HEK293 (cell line): ENCODE measurements at regions not wholly inside any gene's neighbourhood (a gene's known extent, or its start where the extent isn't known, plus 50 kb on each side); places are given as distances from the start of the nearest gene placed in this dataset.

Experiments
- CTCF ChIA-PET: fragments of 350-600 bp; formaldehyde crosslinking; extraction: SDS; loops from one replicate; lab custom pipeline; 2021; ENCODE audit warnings: antibody characterized with exemption; lab: Yijun Ruan, JAX
- POLR2A ChIA-PET: fragments of 300-600 bp; formaldehyde crosslinking; extraction: SDS; loops from one replicate; lab custom pipeline; 2020; ENCODE audit warnings: antibody characterized with exemption, inconsistent platforms; lab: Yijun Ruan, JAX
- H3K27ac ChIP-seq: fragments of 200-500 bp; sonication (Bioruptor generic); 2 replicates; pipeline ENCODE4 v1.5.1; 2014; ENCODE audit warnings: low read depth, low read length, control low read depth, inconsistent platforms; ENCODE audit errors: extremely low read depth
- H3K36me3 ChIP-seq, 2 experiments: fragments of 200-500 bp in 1 of 2; sonication (Bioruptor generic) in 1 of 2; 1 replicate in 1 of 2; 2 replicates in 1 of 2; pipeline ENCODE4 v1.5.1; 2014 to 2017; ENCODE audit warnings: inconsistent platforms in 2 of 2, low read length in 2 of 2; ENCODE audit not compliant: control insufficient read depth in 2 of 2, insufficient read depth in 1 of 2
- H3K4me1 ChIP-seq: fragments of 200-500 bp; sonication (Bioruptor generic); 2 replicates; pipeline ENCODE4 v1.5.1; 2014; ENCODE audit warnings: mild to moderate bottlenecking, low read length, inconsistent platforms; ENCODE audit not compliant: control insufficient read depth, insufficient read depth
- H3K4me3 ChIP-seq: 2 replicates; pipeline ENCODE4 v1.5.1; 2011; ENCODE audit warnings: low read depth, mild to moderate bottlenecking, control low read depth, low read length, moderate library complexity
- H3K9me3 ChIP-seq: fragments of 200-500 bp; sonication (Bioruptor generic); 2 replicates; pipeline ENCODE4 v1.5.1; 2014; ENCODE audit warnings: low read depth, low read length, inconsistent platforms; ENCODE audit not compliant: control insufficient read depth, insufficient read depth
- KLF10 ChIP-seq: fragments of 450-650 bp; IDR thresholded peaks from 2 replicates; pipeline ENCODE4 v1.5.1; 2018; ENCODE audit warnings: missing biosample characterization, mild to moderate bottlenecking, missing genetic modification characterization
- MEIS1 ChIP-seq: sonication (generic); formaldehyde crosslinking; IDR thresholded peaks from 2 replicates; pipeline ENCODE4 v1.8.1; 2022; ENCODE audit warnings: missing genetic modification reagents, mild to moderate bottlenecking, borderline replicate concordance
- OVOL3 ChIP-seq: fragments of 450-650 bp; formaldehyde crosslinking; IDR thresholded peaks from 2 replicates; pipeline ENCODE4 v1.5.1; 2016; ENCODE audit warnings: missing biosample characterization, missing genetic modification characterization
- SP3 ChIP-seq: fragments of 450-650 bp; formaldehyde crosslinking; IDR thresholded peaks from 2 replicates; pipeline ENCODE4 v1.5.1; 2016; ENCODE audit warnings: missing biosample characterization, missing genetic modification characterization
- ZBTB21 ChIP-seq: fragments of 450-650 bp; formaldehyde crosslinking; IDR thresholded peaks from 2 replicates; pipeline ENCODE4 v1.5.1; 2017; ENCODE audit warnings: missing biosample characterization, missing genetic modification characterization
- ZBTB49 ChIP-seq: fragments of 450-650 bp; formaldehyde crosslinking; IDR thresholded peaks from 2 replicates; pipeline ENCODE4 v1.5.1; 2016; ENCODE audit warnings: missing biosample characterization, missing genetic modification characterization, low read depth
- ZEB2 ChIP-seq: fragments of 450-650 bp; formaldehyde crosslinking; IDR thresholded peaks from 2 replicates; pipeline ENCODE4 v1.5.1; 2016; ENCODE audit warnings: missing biosample characterization, missing genetic modification characterization
- ZFP41 ChIP-seq: fragments of 450-650 bp; formaldehyde crosslinking; IDR thresholded peaks from 2 replicates; pipeline ENCODE4 v1.5.1; 2016; ENCODE audit warnings: missing biosample characterization, missing genetic modification characterization, borderline replicate concordance
- ZNF112 ChIP-seq: fragments of 450-650 bp; formaldehyde crosslinking; IDR thresholded peaks from 2 replicates; pipeline ENCODE4 v1.5.0; 2017; ENCODE audit warnings: missing biosample characterization, missing genetic modification characterization
- ZNF114 ChIP-seq: fragments of 450-650 bp; formaldehyde crosslinking; IDR thresholded peaks from 2 replicates; pipeline ENCODE4 v1.5.0; 2017; ENCODE audit warnings: missing biosample characterization, missing genetic modification characterization
- ZNF324 ChIP-seq: fragments of 450-650 bp; formaldehyde crosslinking; IDR thresholded peaks from 2 replicates; pipeline ENCODE4 v1.5.1; 2016; ENCODE audit warnings: missing biosample characterization, missing genetic modification characterization
- ZNF394 ChIP-seq: fragments of 450-650 bp; formaldehyde crosslinking; IDR thresholded peaks from 2 replicates; pipeline ENCODE4 v1.5.1; 2016; ENCODE audit warnings: missing biosample characterization, missing genetic modification characterization, mild to moderate bottlenecking, moderate library complexity, borderline replicate concordance
- ZNF48 ChIP-seq: fragments of 450-650 bp; formaldehyde crosslinking; IDR thresholded peaks from 2 replicates; pipeline ENCODE4 v1.5.1; 2016; ENCODE audit warnings: missing biosample characterization, missing genetic modification characterization
- ZNF768 ChIP-seq: fragments of 450-650 bp; formaldehyde crosslinking; IDR thresholded peaks from 2 replicates; pipeline ENCODE4 v1.5.1; 2018; ENCODE audit warnings: missing biosample characterization, mild to moderate bottlenecking, missing genetic modification characterization
- ZNF830 ChIP-seq: fragments of 450-650 bp; IDR thresholded peaks from 2 replicates; pipeline ENCODE4 v1.5.0; 2018; ENCODE audit warnings: missing biosample characterization, missing genetic modification characterization, low read depth, mild to moderate bottlenecking, moderate library complexity
- TF ChIP-seq, protein P1 (sequence below): fragments of 450-650 bp; formaldehyde crosslinking; IDR thresholded peaks from 2 replicates; pipeline ENCODE4 v1.5.1; 2017; ENCODE audit warnings: missing biosample characterization, mild to moderate bottlenecking, missing genetic modification characterization, moderate library complexity
- TF ChIP-seq, protein P2 (sequence below): fragments of 450-650 bp; IDR thresholded peaks from 2 replicates; pipeline ENCODE4 v1.5.1; 2018; ENCODE audit warnings: missing biosample characterization, mild to moderate bottlenecking, missing genetic modification characterization
- TF ChIP-seq, protein P3 (sequence below): IDR thresholded peaks from 2 replicates; pipeline ENCODE4 v1.6.1; 2011; ENCODE audit warnings: mild to moderate bottlenecking, low read depth, low read length, borderline replicate concordance

DNA sequence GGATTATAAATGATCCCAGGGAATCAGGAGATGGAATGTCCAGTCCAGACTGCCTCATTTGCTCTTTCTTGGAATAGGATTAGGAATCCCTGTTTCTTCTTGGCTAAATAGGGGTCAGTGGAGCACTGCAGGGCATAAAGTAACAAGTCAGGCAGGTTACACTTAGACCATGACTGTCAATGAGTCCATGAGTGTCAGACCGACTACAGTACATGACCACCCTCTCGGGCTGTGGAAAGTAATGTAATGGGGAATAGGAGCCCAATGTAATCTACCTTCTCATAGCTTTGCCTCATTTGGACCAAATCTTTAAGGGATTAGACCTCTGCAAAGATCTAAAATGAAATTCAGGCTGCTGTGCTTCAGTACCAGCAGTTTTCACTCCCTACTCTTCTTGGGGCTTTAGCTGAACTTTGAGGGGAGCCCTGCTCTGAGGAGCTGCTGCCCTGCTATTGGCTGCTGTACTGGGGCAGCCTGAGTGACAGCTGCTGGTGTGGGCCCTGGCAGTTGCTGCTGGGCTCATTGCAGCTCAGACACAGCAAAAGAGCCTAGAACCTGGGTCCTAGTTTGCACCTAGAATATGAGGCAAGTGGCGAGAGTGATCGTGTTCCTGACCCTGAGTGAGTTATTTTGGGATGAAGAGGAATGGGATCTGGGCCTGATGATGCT is 62.2 kb upstream of the OR4E1 start (continued):
- TF ChIP-seq ZNF830 (tag by site-specific recombination) (no peak), OVOL3 (no peak)

GRCh38 chr14:21735200-21735599 is 61.6 kb upstream of the OR4E1 start:
- CTCF ChIA-PET: interaction anchor here (0.6 to 7.3 kb wide), 14 partner anchors 9 to 422 kb away, joined by 3 to 76 read pairs (median 4); no protein-coding TSS in a partner anchor
- POLR2A ChIA-PET: no interaction called here
- H3K27ac ChIP-seq: no peak overlapping the region
- no peaks in the 10 kb centered on the region for H3K36me3 ChIP-seq
- no peak overlapping the region for H3K4me3 ChIP-seq
- no peaks in the 10 kb centered on the region for H3K4me1 ChIP-seq
- TF ChIP-seq, protein P1, sequence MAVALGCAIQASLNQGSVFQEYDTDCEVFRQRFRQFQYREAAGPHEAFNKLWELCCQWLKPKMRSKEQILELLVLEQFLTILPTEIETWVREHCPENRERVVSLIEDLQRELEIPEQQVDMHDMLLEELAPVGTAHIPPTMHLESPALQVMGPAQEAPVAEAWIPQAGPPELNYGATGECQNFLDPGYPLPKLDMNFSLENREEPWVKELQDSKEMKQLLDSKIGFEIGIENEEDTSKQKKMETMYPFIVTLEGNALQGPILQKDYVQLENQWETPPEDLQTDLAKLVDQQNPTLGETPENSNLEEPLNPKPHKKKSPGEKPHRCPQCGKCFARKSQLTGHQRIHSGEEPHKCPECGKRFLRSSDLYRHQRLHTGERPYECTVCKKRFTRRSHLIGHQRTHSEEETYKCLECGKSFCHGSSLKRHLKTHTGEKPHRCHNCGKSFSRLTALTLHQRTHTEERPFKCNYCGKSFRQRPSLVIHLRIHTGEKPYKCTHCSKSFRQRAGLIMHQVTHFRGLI: no peak
- TF ChIP-seq ZNF768 (tag by site-specific recombination) (no peak), ZBTB49 (tag by site-specific recombination) (no peak), ZNF114 (tag by site-specific recombination) (no peak), ZBTB21 (no peak), ZNF112 (no peak), ZNF394 (tag by site-specific recombination) (no peak), ZFP41 (no peak), ZNF324 (tag by site-specific recombination) (no peak), MEIS1 (no peak), KLF10 (tag by site-specific recombination) (no peak), ZEB2 (tag by site-specific recombination) (no peak), ZNF48 (tag by site-specific recombination) (no peak), SP3 (no peak)
- TF ChIP-seq, protein P2, sequence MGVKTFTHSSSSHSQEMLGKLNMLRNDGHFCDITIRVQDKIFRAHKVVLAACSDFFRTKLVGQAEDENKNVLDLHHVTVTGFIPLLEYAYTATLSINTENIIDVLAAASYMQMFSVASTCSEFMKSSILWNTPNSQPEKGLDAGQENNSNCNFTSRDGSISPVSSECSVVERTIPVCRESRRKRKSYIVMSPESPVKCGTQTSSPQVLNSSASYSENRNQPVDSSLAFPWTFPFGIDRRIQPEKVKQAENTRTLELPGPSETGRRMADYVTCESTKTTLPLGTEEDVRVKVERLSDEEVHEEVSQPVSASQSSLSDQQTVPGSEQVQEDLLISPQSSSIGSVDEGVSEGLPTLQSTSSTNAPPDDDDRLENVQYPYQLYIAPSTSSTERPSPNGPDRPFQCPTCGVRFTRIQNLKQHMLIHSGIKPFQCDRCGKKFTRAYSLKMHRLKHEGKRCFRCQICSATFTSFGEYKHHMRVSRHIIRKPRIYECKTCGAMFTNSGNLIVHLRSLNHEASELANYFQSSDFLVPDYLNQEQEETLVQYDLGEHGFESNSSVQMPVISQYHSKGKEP: no peak
- TF ChIP-seq, protein P3, sequence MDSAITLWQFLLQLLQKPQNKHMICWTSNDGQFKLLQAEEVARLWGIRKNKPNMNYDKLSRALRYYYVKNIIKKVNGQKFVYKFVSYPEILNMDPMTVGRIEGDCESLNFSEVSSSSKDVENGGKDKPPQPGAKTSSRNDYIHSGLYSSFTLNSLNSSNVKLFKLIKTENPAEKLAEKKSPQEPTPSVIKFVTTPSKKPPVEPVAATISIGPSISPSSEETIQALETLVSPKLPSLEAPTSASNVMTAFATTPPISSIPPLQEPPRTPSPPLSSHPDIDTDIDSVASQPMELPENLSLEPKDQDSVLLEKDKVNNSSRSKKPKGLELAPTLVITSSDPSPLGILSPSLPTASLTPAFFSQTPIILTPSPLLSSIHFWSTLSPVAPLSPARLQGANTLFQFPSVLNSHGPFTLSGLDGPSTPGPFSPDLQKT: no peak
- no peaks in the 10 kb centered on the region for H3K9me3 ChIP-seq
